ENCODE measurements at regions not wholly inside any gene's neighbourhood (a gene's known extent, or its start where the extent isn't known, plus 50 kb on each side); places are given as distances from the start of the nearest gene placed in this dataset.

GRCh38 chr6:81387163-81387562 is 365.3 kb downstream of the TENT5A start:
- TF ChIP-seq EP300 (IDR thresholded peaks at IDR 0.05) (no peak), POLR2A (IDR thresholded peaks at IDR 0.05; ENCODE audit: low read depth) (no peak), CTCF (IDR thresholded peaks at IDR 0.05) (no peak), POLR2AphosphoS5 (IDR thresholded peaks at IDR 0.05) (no peak)
- DNase-seq (ENCODE audit: extremely low spot score): no peak
- no peaks in the 10 kb centered on the region for H3K4me1 ChIP-seq
- no peak overlapping the region for H3K4me3 ChIP-seq
- H3K9me3 ChIP-seq: peaks cover 0 to 6% (median 2%) of the 10 kb centered on the region in 4 donors
- H3K36me3 ChIP-seq: no peaks in the 10 kb centered on the region
- H3K27me3 ChIP-seq: no peaks in the 10 kb centered on the region
- WGBS: 71% methylated on average over 1 of the region's 1 CpG
- intact Hi-C loops (cut with DNase I): no loop called here
- H3K27ac ChIP-seq (replicated peaks in 1 of 4): no peak overlapping the region

GRCh38 chr6:81384921-81385320 is 367.6 kb downstream of the TENT5A start:
- Histone ChIP-seq H3K36me3 (no peaks in the 10 kb centered on the region), H3K27me3 (no peaks in the 10 kb centered on the region), H3K4me3 (no peak overlapping the region), H3K9me3 (peaks cover 0 to 6% (median 0%) of the 10 kb centered on the region in 4 donors), H3K4me1 (no peaks in the 10 kb centered on the region), H3K27ac (replicated peaks in 1 of 4) (no peak overlapping the region)
- TF ChIP-seq POLR2AphosphoS5 (IDR thresholded peaks at IDR 0.05) (no peak), CTCF (IDR thresholded peaks at IDR 0.05) (no peak), POLR2A (IDR thresholded peaks at IDR 0.05; ENCODE audit: low read depth) (no peak), EP300 (IDR thresholded peaks at IDR 0.05) (no peak)
- no peak for DNase-seq (ENCODE audit: extremely low spot score)
- intact Hi-C loops (cut with DNase I): no loop called here
- WGBS: 77% methylated on average over 2 of the region's 2 CpGs

DNA sequence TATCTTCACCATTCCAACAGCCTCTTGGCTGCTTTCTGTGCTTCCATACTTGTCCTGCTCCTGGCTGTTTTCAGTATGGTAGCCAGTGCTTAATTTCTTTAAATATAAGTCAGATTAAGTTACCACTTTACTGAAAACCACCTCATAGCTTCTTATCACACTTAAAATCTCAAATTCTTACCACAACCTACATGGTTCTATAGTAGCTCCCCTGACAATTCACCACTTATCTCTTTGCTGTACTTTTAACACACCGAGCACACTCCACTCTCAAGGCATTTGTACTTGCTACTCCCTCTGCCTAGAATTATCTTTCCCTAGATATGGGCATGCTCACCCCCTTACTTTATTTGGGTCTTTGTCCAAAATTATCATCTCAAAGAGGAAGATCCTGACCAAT is 369.0 kb downstream of the TENT5A start:
- Histone ChIP-seq H3K4me1 (no peaks in the 10 kb centered on the region), H3K9me3 (peaks cover 0 to 6% (median 0%) of the 10 kb centered on the region in 4 donors), H3K4me3 (no peak overlapping the region), H3K36me3 (no peaks in the 10 kb centered on the region), H3K27ac (replicated peaks in 1 of 4) (no peak overlapping the region), H3K27me3 (no peaks in the 10 kb centered on the region)
- intact Hi-C loops (cut with DNase I): no loop called here
- DNase-seq (ENCODE audit: extremely low spot score): no peak
- TF ChIP-seq EP300 (IDR thresholded peaks at IDR 0.05) (no peak), CTCF (IDR thresholded peaks at IDR 0.05) (no peak), POLR2A (IDR thresholded peaks at IDR 0.05; ENCODE audit: low read depth) (no peak), POLR2AphosphoS5 (IDR thresholded peaks at IDR 0.05) (no peak)
- 80% methylated on average over 1 of the region's 1 CpG for whole genome bisulfite sequencing

- intact Hi-C loops (cut with DNase I): no loop called here
- H3K4me1 ChIP-seq: no peaks in the 10 kb centered on the region
- 80% methylated on average over 4 of the region's 4 CpGs for WGBS
- TF ChIP-seq POLR2A (IDR thresholded peaks at IDR 0.05; ENCODE audit: low read depth): no peak
- H3K27ac ChIP-seq (replicated peaks in 1 of 4): no peak overlapping the region
- no peak for DNase-seq (ENCODE audit: extremely low spot score)
- H3K36me3 ChIP-seq: no peaks in the 10 kb centered on the region
- H3K9me3 ChIP-seq: peaks cover 0 to 6% (median 0%) of the 10 kb centered on the region in 4 donors
- no peaks in the 10 kb centered on the region for H3K27me3 ChIP-seq
- no peak overlapping the region for H3K4me3 ChIP-seq
Measured at GRCh38 chr6:81382852-81383251, 369.6 kb downstream of the TENT5A start.

GRCh38 chr6:81381382-81381916 is 371.0 kb downstream of the TENT5A start:
- no peak for DNase-seq (ENCODE audit: extremely low spot score)
- Histone ChIP-seq H3K9me3 (peaks cover 0 to 5% (median 0%) of the 10 kb centered on the region in 4 donors), H3K4me1 (no peaks in the 10 kb centered on the region), H3K36me3 (no peaks in the 10 kb centered on the region), H3K27ac (replicated peaks in 1 of 4) (no peak overlapping the region), H3K4me3 (no peak overlapping the region), H3K27me3 (no peaks in the 10 kb centered on the region)
- intact Hi-C loops (cut with DNase I): no loop called here
- 85% methylated on average over 1 of the region's 1 CpG for WGBS
- TF ChIP-seq EP300 (IDR thresholded peaks at IDR 0.05) (no peak), CTCF (IDR thresholded peaks at IDR 0.05) (no peak)

Measured in esophagus muscularis mucosa (tissue), 4 donors.